ENCODE measurements at regions not wholly inside any gene's neighbourhood (a gene's known extent, or its start where the extent isn't known, plus 50 kb on each side); places are given as distances from the start of the nearest gene placed in this dataset.

DNA sequence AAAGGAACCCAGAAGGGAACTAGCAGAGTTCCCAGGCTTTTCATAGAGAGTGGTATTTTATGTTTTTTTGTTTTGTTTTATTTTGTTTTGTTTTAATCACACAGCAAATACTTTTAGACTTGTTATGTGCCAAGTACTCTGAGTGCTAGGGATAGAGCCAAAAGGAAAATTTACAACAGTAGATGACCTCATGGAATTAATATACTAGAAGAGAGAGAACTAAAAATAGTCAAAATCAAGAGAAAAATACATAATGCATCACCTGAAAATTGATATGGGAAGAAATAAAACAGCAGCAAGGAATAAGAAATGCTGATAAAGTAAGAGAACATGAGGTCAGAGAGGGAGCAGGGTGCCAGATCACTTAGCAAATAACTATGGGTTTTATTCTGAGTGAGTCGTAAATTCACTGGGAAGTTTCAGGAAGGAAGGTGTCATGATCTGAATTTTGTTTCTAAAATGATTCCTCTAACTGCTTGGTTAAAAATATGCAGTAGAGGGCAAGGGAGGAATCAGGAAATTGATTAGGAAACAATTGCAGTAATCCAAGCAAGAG is 351.0 kb downstream of the ANKRD7 start:
- Histone ChIP-seq H3K4me3 (replicated peaks; ENCODE audit: insufficient read depth, low read length) (no peak overlapping the region), H3K27ac (replicated peaks) (no peak overlapping the region), H3K27me3 (ENCODE audit: insufficient read depth, poor library complexity, severe bottlenecking) (no peaks in the 10 kb centered on the region)
- TF ChIP-seq, protein P1, sequence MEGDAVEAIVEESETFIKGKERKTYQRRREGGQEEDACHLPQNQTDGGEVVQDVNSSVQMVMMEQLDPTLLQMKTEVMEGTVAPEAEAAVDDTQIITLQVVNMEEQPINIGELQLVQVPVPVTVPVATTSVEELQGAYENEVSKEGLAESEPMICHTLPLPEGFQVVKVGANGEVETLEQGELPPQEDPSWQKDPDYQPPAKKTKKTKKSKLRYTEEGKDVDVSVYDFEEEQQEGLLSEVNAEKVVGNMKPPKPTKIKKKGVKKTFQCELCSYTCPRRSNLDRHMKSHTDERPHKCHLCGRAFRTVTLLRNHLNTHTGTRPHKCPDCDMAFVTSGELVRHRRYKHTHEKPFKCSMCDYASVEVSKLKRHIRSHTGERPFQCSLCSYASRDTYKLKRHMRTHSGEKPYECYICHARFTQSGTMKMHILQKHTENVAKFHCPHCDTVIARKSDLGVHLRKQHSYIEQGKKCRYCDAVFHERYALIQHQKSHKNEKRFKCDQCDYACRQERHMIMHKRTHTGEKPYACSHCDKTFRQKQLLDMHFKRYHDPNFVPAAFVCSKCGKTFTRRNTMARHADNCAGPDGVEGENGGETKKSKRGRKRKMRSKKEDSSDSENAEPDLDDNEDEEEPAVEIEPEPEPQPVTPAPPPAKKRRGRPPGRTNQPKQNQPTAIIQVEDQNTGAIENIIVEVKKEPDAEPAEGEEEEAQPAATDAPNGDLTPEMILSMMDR (IDR thresholded peaks at IDR 0.05; ENCODE audit: insufficient read depth, low read length), result no peak
- TF ChIP-seq, protein P2, sequence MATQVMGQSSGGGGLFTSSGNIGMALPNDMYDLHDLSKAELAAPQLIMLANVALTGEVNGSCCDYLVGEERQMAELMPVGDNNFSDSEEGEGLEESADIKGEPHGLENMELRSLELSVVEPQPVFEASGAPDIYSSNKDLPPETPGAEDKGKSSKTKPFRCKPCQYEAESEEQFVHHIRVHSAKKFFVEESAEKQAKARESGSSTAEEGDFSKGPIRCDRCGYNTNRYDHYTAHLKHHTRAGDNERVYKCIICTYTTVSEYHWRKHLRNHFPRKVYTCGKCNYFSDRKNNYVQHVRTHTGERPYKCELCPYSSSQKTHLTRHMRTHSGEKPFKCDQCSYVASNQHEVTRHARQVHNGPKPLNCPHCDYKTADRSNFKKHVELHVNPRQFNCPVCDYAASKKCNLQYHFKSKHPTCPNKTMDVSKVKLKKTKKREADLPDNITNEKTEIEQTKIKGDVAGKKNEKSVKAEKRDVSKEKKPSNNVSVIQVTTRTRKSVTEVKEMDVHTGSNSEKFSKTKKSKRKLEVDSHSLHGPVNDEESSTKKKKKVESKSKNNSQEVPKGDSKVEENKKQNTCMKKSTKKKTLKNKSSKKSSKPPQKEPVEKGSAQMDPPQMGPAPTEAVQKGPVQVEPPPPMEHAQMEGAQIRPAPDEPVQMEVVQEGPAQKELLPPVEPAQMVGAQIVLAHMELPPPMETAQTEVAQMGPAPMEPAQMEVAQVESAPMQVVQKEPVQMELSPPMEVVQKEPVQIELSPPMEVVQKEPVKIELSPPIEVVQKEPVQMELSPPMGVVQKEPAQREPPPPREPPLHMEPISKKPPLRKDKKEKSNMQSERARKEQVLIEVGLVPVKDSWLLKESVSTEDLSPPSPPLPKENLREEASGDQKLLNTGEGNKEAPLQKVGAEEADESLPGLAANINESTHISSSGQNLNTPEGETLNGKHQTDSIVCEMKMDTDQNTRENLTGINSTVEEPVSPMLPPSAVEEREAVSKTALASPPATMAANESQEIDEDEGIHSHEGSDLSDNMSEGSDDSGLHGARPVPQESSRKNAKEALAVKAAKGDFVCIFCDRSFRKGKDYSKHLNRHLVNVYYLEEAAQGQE (IDR thresholded peaks at IDR 0.05; ENCODE audit: insufficient replicate concordance, low read depth), result no peak
- TF ChIP-seq POLR2AphosphoS5 (IDR thresholded peaks at IDR 0.05; ENCODE audit: low read depth), result no peak
- no peak for TF ChIP-seq SPI1 (IDR thresholded peaks at IDR 0.05; ENCODE audit: borderline replicate concordance, low read depth)
- TF ChIP-seq GABPA (IDR thresholded peaks at IDR 0.05; ENCODE audit: low read depth), result no peak
- DNase-seq (ENCODE audit: low read depth in 1 of 2, low spot score in 1 of 2), result no peak

DNA sequence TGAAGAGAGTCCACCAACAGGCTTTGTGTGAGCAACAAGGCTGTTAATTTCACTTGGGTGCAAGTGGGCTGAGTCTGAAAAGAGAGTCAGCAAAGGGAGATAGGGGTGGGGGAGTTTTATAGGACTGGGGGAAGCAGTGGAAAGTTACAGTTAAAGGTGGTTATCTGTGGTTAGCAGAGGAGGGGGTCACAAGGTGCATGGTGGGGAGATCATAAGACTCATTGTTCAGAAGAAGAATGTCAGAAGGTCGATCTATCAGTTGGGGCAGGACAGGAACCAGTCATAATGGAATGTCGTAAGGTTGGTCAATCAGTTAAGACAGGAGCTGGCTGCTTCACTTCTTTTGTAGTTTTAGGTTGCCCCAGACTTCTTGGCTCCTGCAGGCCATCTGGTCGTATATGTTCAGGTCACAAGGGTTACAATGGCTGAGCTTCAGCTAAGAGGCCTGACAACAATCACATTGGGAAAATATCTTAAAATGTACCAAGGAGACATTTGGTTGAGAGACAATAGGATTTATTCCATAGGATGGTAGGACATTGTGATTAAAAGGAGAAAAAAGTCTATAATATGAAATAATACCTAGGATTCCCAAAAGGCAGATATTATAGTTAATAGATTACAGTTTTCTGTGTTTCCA is 356.4 kb downstream of the ANKRD7 start:
- no peak for DNase-seq (ENCODE audit: low read depth in 1 of 2, low spot score in 1 of 2)
- TF ChIP-seq, protein P1 (IDR thresholded peaks at IDR 0.05; ENCODE audit: insufficient read depth, low read length), result no peak
- TF ChIP-seq SPI1 (IDR thresholded peaks at IDR 0.05; ENCODE audit: borderline replicate concordance, low read depth) (no peak), POLR2AphosphoS5 (IDR thresholded peaks at IDR 0.05; ENCODE audit: low read depth) (no peak), GABPA (IDR thresholded peaks at IDR 0.05; ENCODE audit: low read depth) (no peak)
- TF ChIP-seq, protein P2 (IDR thresholded peaks at IDR 0.05; ENCODE audit: insufficient replicate concordance, low read depth), result no peak
- Histone ChIP-seq H3K27me3 (ENCODE audit: insufficient read depth, poor library complexity, severe bottlenecking) (no peaks in the 10 kb centered on the region), H3K4me3 (replicated peaks; ENCODE audit: insufficient read depth, low read length) (no peak overlapping the region), H3K27ac (replicated peaks) (no peak overlapping the region)

DNA sequence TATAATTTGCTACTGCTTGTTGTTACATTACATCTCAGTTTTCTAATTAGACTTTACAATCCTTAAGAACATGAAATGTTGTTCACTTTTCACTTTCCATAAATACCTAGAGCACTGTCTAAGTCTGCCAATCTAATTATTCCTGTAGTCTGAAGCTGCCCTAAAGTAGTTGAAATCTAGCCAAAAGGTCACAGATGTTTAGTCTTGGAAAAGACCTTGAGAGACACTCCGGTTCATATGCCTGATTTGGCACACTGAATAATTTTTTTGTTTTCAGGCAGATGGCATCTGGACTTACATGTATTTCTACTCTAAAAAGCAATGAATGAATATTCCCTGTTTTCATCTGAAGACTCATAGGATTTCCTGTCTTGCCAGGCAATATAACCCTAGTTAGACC is 359.1 kb downstream of the ANKRD7 start:
- no peak for DNase-seq (ENCODE audit: low read depth in 1 of 2, low spot score in 1 of 2)
- no peak overlapping the region for H3K27ac ChIP-seq (replicated peaks)

More for the DNA sequence above, 359.1 kb downstream of the ANKRD7 start:
- Histone ChIP-seq H3K4me3 (replicated peaks; ENCODE audit: insufficient read depth, low read length) (no peak overlapping the region), H3K27me3 (ENCODE audit: insufficient read depth, poor library complexity, severe bottlenecking) (no peaks in the 10 kb centered on the region)
- TF ChIP-seq SPI1 (IDR thresholded peaks at IDR 0.05; ENCODE audit: borderline replicate concordance, low read depth), result no peak
- TF ChIP-seq, protein P2 (IDR thresholded peaks at IDR 0.05; ENCODE audit: insufficient replicate concordance, low read depth), result no peak
